ENCODE measurements at regions not wholly inside any gene's neighbourhood (a gene's known extent, or its start where the extent isn't known, plus 50 kb on each side); places are given as distances from the start of the nearest gene placed in this dataset.

- no peak for DNase-seq (ENCODE audit: extremely low read depth, low read depth)
Measured at GRCh38 chr13:111448504-111448903, 128.1 kb downstream of the TEX29 start.

- no peak for DNase-seq (ENCODE audit: extremely low read depth, low read depth)
Measured at GRCh38 chr13:111449041-111449440, 128.6 kb downstream of the TEX29 start.

- DNase-seq (ENCODE audit: extremely low read depth, low read depth) = no peak
Measured at GRCh38 chr13:111451402-111451801, 131.0 kb downstream of the TEX29 start.

DNA sequence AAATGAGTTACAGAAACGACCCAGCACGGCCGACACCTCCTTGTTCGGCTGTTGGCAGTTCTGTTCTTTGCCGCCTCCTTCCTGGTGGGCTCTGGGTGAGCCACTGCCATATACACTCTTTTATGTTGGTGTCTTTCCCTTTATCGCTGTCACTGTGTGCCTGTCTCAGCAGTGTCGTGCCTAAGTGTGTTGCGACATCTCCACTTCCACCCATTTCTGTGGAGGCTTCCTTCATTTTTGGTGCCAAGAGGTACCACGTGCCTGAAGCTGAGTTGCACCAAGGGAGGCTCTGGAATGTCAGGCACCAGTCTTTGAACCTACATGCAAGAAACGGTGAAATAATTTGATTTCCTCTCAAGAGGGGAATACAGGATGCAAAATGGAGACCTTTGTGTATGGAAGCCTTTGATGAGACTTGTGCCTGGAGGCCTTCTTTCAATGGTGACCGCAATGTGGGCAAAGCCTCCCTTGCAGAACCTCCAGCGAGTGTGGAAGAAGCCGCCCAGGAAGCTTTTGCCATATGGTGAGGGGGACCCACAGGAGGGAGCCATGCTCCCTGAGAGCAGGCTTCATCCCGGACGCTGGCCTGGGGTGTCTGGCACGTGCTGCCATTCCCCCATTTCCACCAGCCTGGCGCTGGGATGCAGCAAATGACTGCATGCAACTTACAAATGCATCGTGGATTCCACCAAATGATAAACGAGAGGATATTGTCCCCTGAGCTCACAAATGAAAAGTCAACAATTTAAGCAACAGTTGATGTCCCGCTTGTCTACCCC, 136.2 kb downstream of the TEX29 start:
- DNase-seq (ENCODE audit: extremely low read depth, low read depth) = no peak

DNA sequence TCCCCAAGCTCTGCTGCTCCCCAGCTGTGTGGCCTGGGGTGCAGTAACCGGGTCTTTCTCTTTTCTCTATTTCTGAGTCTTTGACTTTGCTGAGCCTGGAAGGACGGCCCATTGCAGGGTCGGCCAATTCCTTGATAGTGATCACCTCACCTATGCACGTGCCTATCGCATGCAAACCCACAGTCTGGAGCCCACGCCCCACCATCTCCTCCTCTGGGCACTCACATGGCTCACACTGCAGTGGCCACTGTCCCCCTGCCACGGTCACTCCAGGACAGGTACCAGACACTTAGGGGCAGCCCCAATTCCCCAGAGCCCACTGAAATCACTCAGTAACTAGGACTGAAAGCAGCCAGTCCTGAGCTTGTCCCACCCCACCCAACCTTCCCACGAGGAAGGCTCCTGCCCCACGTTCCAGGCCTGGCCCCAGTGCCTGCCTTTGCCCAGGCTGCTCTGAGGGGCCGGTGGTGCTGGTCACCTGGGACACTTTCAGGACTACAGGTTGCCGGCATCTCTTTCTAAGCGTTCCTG, 137.6 kb downstream of the TEX29 start:
- no peak for DNase-seq (ENCODE audit: extremely low read depth, low read depth)

DNA sequence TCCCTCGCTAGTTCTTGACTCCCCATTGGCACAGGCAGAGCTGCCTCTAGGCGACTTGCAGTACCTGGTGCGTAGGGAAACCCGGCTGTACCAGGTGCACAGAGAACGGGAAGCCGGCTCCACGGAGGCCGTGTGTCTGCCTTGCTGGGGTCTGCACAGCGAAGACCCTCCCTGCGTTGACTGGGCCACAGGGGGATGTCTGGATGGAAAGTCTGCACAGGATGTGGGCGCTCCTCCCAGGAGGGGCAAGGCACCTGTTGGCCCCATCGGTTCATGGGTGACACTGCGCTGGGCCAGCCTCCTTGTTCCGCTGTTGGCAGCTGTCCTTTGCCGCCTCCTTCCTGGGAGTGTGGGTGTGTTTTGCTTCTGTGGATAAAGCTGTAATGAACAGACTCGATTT, 138.3 kb downstream of the TEX29 start:
- no peak for DNase-seq (ENCODE audit: extremely low read depth, low read depth)

- no peak for DNase-seq (ENCODE audit: extremely low read depth, low read depth)
Measured at GRCh38 chr13:111459803-111460547, 139.5 kb downstream of the TEX29 start.

GRCh38 chr13:111460548-111461444, 140.4 kb downstream of the TEX29 start:
- peak; percentile 27 for DNase-seq (ENCODE audit: extremely low read depth, low read depth)

DNA sequence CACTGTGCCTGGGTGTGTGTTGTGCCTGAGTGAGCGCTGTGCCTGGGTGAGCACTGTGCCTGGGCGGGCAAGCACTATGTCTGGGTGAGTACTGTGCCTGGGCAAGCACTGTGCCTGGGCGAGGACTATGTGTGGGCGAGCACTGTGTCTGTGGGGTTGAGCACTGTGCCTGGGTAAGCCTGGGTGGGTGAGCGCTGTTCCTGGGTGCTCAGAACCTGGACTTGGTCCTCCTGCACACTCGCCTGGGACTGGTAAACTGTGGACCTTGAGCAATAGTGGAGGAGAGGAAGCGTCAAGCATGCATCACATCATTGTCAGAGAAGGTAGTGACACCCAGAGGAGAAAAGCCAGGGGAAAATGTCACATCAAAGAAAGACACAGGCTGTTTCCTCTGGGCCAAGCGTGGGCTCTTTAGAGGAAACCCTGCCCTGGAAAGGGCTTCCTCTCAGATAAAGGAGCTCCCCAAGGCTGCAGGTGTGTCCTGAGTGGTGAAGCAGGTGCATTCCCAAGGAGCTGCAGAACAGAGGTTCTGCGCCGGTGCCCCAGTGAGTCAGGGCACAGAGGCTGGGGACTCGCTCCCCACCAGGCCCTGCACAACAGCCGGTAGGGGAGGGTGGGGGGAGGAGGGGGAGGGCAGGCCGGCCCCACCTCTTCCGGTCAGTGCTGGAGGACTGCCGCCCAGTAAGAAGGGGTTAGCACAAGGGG, 141.2 kb downstream of the TEX29 start:
- DNase-seq (ENCODE audit: extremely low read depth, low read depth) = no peak

DNA sequence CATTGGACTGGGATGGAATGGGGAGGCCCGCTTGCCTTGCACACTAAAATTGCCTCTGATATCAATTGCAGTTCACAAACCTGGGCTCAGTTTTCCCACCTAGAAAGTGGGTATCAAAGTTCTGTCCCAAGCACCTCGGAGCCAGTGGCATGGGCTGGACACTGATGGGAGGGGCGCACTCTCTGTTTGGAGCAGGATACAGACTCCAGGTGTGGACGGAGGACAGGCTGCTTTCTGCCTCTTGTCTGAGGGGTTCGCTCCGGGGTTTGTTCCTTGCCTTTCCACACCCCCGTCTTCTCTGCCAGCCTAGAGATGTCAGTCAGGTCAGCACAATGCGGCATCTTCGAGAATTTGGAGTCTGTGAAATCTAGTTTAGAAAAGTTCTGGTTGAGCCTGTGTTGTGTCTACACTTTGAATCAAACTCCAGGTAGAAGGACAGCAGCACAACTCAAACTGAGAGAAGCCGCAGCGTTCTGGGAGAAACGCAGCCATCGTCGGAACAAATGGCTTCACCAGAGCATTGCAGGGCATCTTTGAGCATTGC, 141.9 kb downstream of the TEX29 start:
- DNase-seq (ENCODE audit: extremely low read depth, low read depth) = no peak

- DNase-seq (ENCODE audit: extremely low read depth, low read depth) = no peak
Measured at GRCh38 chr13:111462944-111463343, 142.5 kb downstream of the TEX29 start.

DNA sequence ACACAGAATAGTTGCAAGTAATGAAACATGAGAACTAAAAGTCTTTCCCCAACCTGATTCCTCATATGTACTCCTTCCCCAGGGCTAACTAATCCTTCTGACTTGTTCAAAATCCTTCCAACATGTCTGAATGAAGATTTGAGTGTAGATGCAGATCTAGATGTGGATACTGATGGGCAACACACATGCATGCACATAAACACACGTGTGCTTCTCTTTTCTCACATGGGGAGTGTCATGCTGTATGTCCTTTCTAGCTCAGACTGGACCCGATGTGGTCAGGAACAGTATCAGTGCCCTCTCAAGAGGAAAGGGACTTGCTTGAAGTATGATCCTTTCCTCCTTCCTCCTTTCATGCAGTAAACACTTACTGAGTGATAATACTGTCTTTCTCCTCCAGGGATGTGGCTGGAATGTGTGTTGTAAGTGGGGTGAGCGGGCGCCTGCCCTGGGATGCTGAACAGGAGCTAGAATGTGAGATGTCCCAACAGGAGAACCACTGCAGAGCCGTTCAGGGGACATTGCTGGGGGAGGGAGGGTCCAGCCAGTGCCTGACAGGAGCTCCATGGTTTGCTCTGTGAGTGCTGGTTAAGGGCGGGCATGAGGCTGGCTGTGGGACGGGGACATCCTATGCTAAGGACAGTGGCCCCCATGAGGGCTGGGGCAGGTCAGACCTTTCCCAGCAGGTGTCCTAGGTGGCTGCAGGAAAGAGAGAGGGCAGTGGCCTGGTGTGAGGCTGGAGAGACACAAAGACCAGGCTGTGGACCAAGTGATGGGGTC, 146.9 kb downstream of the TEX29 start:
- no peak for DNase-seq (ENCODE audit: extremely low read depth, low read depth)

DNA sequence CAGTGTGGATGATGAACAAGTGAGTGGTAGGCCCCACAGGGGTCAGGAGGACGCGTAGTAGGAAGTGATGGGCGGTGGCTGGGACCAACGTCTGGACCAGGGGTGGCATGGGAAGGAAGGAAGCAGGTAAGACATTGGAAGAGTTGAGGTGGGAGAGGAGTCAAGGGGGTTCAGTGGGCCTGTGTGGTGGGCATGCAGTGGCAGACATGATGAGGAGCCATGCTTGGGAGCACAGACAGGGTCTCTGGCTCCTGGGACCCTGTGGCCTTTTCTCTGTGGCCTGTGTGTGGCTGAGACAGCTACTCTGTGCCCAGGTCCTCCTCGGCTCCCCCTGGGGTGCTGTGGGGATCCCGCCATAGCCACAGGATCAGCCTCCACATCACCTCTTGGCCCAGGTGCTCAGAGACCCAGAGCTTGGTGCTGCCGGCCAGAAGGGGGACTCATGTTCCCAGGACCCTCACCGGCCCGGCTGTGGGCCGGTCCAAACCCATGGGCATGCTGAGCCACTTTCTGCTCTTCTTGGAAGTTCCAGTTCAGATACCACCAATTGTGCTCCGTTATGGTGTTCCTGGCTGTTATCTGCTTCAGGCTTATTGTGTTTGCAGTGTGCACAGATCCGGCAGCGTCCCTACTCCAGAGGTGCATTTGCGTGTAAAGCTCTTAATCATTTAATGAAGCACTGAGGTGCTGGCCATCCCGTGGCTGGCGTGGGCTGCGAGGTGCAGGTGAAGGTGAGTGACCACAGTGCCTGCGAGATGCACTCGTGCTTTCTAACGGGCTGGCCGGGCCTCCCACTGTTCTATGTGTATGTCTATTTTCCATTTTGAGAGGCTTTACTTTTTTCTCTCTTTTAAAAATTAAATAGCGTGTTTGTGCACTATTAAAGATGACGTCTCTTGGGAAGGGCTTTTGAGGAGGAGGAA, 147.9 kb downstream of the TEX29 start:
- DNase-seq (ENCODE audit: extremely low read depth, low read depth) = no peak

- DNase-seq (ENCODE audit: extremely low read depth, low read depth) = no peak
Measured at GRCh38 chr13:111469450-111469849, 149.0 kb downstream of the TEX29 start.

- DNase-seq (ENCODE audit: extremely low read depth, low read depth) = no peak
Measured at GRCh38 chr13:111469916-111470506, 149.6 kb downstream of the TEX29 start.

GRCh38 chr13:111470933-111471332, 150.5 kb downstream of the TEX29 start:
- DNase-seq (ENCODE audit: extremely low read depth, low read depth) = no peak

GRCh38 chr13:111472083-111472482, 151.6 kb downstream of the TEX29 start:
- no peak for DNase-seq (ENCODE audit: extremely low read depth, low read depth)

Measured in NCI-H460 (cell line).